ENCODE measurements at regions not wholly inside any gene's neighbourhood (a gene's known extent, or its start where the extent isn't known, plus 50 kb on each side); places are given as distances from the start of the nearest gene placed in this dataset.

DNA sequence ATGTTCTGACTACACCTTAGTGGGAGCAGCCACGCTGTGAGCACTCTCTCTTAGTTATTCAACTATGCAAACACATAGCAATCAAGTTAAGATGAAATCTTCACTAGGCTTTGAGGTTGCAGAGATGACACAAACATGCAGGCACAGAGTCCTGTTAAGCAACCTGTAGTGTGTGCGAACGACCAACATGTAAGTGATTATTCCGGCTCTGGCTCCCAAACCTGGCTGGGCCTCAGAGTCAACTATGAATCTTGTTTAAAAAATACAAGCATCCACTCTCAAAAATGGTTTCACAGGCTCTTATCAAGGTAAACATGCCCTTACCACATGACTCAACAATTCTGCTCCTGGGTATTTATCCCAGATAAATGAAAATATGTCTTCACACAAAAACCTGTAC is 91.4 kb downstream of the IRS2 start:
- TF ChIP-seq, protein P1, sequence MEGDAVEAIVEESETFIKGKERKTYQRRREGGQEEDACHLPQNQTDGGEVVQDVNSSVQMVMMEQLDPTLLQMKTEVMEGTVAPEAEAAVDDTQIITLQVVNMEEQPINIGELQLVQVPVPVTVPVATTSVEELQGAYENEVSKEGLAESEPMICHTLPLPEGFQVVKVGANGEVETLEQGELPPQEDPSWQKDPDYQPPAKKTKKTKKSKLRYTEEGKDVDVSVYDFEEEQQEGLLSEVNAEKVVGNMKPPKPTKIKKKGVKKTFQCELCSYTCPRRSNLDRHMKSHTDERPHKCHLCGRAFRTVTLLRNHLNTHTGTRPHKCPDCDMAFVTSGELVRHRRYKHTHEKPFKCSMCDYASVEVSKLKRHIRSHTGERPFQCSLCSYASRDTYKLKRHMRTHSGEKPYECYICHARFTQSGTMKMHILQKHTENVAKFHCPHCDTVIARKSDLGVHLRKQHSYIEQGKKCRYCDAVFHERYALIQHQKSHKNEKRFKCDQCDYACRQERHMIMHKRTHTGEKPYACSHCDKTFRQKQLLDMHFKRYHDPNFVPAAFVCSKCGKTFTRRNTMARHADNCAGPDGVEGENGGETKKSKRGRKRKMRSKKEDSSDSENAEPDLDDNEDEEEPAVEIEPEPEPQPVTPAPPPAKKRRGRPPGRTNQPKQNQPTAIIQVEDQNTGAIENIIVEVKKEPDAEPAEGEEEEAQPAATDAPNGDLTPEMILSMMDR (conservative IDR thresholded peaks at IDR 0.05 in 1 of 2, IDR thresholded peaks at IDR 0.05 in 1 of 2; ENCODE audit: extremely low read depth in 1 of 2, insufficient read depth in 1 of 2, low read depth in 1 of 2, low read length in 2 of 2) = no peak
- TF ChIP-seq EZH2 (IDR thresholded peaks at IDR 0.05; ENCODE audit: borderline replicate concordance, low read length) = no peak

Data from mammary epithelial cell (primary cell).